Ecto neural progenitor cell (in vitro differentiated cells): ENCODE measurements at regions not wholly inside any gene's neighbourhood (a gene's known extent, or its start where the extent isn't known, plus 50 kb on each side); places are given as distances from the start of the nearest gene placed in this dataset.

Experiments used
- DNase-seq: peaks from one replicate; pipeline ENCODE4 v3.0.0-alpha.2; 2018; ENCODE audit warnings: low spot score

- DNase-seq: no peak
These were observed 401.2 kb downstream of the TLL1 start for GRCh38 chr4:166274136-166274761.

GRCh38 chr4:166274775-166275174 lies 401.7 kb downstream of the TLL1 start:
- no peak for DNase-seq

- no peak for DNase-seq
These were observed 404.4 kb downstream of the TLL1 start for GRCh38 chr4:166277401-166277800.

DNA sequence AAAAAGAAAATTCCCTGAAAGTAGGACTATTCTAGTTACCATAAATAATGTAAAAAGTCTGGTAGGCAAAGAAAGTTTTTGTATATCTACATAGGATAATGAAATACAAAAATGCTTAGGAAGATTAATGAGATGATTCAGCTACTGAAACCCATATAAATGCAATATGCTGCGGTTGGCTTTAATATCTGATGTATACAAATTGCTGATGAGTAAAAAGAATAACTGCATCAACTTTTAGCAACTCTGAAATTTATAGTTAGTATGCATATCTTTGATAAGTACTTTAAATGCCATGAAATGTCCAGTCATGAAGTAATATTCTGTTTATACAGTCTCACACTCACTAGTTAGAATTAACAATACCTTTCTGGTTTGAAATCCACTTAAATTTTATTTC lies 404.8 kb downstream of the TLL1 start:
- no peak for DNase-seq

DNA sequence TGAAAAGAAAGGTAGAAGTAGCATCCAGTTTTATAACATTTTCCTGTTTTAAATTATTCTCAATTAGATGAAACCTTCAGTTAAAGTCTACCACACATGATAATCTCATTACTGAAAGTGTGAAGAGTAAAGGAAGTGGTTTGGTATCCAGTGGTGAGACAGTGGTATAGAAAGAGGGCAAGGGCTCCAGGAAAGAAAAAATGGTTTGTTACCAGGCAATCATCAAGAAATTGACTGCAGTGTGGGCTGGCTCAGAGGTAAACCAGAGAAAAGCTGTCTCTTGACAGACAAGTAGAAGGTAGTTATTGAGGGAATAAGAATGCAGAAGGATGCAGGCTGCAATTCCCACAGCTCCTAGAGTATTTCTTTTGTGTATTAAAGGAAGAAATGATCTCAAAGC lies 406.2 kb downstream of the TLL1 start:
- DNase-seq: no peak

GRCh38 chr4:166280642-166281041 lies 407.6 kb downstream of the TLL1 start:
- no peak for DNase-seq

DNA sequence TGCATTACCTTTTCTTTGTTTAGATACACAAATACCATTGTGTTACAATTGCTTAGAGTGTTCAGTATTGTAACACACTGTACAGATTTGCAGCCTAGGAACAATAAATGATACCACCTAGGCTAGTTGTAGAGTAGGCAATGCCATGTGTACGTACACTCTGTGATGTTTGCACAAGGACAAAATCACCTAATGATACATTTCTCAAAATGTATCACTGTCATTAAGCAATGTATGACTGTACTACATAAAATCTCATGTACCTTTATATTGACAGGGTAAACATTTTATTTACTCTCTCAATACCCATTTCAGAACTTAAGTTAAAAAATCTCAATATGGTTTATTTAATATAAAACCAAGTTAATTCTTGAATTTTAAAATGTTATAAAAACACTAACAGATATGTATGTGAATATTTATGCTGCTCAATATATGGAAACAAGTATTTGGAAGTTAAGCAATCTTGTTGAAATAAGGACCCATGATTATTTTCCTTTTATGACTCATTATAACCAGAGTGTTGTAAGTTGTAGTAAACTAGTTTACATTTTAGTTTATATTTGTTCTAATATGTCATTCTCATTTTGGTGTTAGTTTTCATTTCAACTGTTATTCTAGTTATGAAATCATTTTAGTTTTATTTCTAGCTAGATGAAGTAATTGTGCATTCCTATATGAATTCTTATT lies 409.2 kb downstream of the TLL1 start:
- DNase-seq: no peak

DNA sequence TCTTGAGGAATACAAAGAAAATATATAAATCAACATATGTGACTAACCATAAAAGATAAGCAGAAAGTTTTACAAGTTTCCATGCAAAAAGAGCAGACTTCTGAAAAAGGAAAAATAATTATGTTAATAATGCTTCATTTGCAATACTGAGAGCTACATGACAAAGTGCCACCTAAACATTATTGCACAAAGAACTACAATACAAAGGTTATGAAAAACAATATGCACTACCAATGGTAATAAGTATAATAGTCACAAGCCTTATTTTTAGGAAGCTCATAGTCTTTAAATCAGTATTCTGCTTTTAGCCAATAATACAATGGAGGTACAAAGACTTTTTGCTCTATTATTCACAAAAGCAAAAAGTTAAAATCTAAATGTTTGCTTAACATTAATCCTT lies 411.2 kb downstream of the TLL1 start:
- no peak for DNase-seq

DNA sequence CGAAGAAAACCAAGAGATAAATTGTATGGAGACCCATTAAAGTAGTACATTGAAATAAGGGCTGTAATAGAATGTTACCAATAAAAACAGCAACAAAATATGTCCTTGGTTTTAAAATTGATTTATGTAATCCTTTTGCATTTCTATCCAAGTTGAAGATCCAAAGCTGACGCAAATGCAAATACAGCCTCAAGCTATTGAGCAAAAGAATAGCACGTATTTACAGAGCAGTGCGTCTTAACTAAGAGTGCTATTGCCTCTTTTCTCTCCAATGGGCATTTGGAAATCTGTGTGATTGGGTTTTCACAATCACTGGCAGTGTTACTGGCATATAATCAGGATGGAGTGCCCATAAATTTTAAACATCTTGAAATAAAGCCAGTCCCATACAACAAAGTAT lies 417.4 kb downstream of the TLL1 start:
- no peak for DNase-seq

- no peak for DNase-seq
These were observed 420.5 kb downstream of the TLL1 start for GRCh38 chr4:166293556-166293955.

- no peak for DNase-seq
These were observed 428.2 kb downstream of the TLL1 start for GRCh38 chr4:166301266-166301665.

DNA sequence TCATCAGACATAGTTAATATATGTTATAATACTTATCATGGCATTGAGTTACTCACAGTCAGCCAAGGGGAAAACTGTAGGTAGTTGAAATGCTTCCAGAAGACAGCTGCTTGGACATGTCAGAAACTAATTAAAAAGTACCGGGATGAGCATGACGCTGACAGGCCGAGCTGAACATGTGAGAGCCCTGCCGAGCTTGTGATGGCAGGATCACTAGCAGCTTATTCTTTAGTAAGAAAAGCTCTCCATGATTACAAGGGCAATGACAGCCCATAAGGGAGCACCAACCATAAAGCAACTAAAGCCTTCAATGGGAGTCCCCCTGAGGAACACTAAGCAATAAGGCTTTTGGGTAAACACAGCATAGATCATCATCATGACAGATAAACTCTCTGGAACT lies 435.6 kb downstream of the TLL1 start:
- no peak for DNase-seq

GRCh38 chr4:166309286-166309685 lies 436.2 kb downstream of the TLL1 start:
- no peak for DNase-seq

DNA sequence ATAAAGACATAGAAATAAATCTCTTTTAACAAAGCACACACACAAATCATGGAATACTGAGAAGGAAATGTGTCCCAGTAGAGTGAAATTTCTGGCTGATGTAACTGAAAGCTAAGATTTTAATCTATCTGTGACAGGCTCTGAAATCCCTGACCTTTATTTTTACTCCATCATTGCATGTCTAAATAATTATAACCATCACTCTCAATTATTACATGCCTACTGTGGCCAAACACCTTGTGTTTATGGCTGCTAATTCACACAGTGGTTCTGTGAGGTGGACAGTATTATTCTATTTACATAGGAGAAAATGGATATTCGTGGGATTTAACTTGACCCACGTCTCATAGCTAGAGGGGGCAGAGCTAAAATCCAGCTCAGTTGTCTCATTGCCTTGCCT lies 438.1 kb downstream of the TLL1 start:
- DNase-seq: no peak

DNA sequence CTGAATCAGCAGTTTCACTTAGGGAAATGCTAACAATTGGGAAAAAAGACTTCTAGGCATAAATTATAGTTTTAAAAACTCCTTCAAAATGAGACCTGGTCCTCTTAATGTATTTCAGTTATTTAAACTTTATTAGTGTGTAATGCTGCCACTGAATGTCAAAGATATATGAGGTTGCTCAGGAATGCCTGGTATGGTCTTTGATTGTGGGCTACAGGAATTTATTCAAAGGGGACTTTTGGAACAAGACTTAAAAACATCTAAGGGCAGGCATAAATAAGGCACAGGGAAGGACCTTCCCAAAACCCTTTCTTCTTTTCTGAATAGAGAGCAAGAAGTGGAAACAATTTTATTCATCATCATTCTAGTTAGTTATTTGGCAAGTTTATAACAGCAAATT lies 439.1 kb downstream of the TLL1 start:
- DNase-seq: no peak

GRCh38 chr4:166314902-166315301 lies 441.9 kb downstream of the TLL1 start:
- DNase-seq: no peak

GRCh38 chr4:166315721-166316467 lies 442.9 kb downstream of the TLL1 start:
- no peak for DNase-seq

DNA sequence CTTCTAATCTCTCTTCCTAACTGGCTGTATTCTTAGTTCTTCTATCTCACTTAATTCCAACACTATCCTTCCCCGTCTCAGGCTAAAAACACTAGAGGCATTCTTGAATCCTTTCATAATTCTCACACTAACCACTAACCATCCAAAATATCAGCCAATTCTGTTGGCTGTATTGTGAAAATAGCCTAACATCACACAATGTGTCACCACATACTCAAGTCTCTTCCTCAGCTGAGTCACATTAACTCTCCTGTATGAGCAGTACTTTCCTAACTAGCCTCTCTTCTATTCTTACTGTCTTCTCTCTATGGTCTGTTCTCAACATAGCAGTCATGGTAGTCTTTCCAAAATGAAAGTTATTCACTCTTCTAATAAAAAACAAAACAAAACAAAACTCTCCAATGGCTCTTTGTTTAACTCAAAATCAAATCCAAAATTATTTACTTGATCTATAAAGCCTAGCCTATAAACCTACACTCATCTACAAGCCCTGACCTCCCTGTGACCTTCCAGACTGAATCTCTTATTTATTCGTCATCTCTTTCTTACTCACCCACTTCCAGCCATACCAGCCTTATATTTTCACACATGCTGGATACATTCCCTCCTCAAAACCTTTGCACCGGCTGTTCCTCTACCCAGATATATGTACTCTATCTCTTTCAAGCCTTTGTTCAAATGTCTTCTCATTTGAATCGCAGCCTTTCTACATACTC lies 445.9 kb downstream of the TLL1 start:
- no peak for DNase-seq

GRCh38 chr4:166323250-166323649 lies 450.2 kb downstream of the TLL1 start:
- DNase-seq: no peak

DNA sequence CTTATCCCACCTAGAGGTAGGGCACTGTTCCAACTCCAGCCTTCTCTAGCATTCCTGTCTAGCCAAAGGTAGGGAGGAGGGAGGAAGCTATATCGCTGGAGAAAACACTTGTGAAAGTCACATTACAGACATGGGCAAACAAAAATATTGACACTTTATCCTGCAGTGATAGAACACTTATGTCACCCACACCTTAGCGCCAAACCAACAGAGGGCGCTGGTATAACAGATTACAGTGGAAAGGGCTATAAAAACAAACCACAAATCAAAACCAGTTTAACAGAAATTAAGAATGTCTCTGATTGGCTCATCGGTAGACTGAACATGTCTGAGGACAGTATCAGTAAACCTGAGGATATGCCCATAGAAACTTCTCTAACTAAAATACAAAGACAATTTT lies 451.3 kb downstream of the TLL1 start:
- peak; percentile 48 for DNase-seq

- no peak for DNase-seq
These were observed 462.4 kb downstream of the TLL1 start for GRCh38 chr4:166335256-166335938.

- DNase-seq: no peak
These were observed 469.0 kb downstream of the TLL1 start for GRCh38 chr4:166341992-166342391.
